Stimulated activated CD8-positive, alpha-beta memory T cell treated with anti-CD3 and anti-CD28 coated beads, Interleukin-15, amount 100 ng/mL, for 1 hour (primary cell): ENCODE measurements at regions not wholly inside any gene's neighbourhood (a gene's known extent, or its start where the extent isn't known, plus 50 kb on each side); places are given as distances from the start of the nearest gene placed in this dataset.
"Not testable (repeated sequence)": the region's sequence is repeated elsewhere in the genome, so short reads cannot be mapped to it uniquely, and the experiment has no call there.

Experiments used
- DNase-seq: peaks from one replicate; pipeline ENCODE4 v3.0.0-alpha.2; 2020; ENCODE audit warnings: low read depth

DNA sequence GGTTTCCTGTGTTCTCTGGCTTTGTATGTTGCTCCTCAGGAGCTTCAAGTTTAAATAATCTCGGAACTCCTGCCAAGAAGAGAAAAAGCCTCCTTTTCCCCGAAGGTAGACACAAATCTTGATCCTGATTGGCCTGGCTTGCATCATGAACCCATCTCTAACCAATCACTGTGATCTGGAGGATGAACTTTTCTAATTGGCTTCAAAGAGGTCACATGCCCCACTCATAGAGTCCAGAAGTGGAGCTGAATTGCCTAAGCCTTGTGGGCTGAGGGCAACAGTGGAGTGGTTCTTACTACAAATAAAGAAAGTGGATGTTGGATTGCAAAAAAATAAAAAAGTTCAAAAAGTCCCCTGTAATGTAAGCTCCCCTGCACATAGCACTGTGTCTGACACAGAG is 245.9 kb downstream of the MID1IP1 start:
- no peak for DNase-seq

DNA sequence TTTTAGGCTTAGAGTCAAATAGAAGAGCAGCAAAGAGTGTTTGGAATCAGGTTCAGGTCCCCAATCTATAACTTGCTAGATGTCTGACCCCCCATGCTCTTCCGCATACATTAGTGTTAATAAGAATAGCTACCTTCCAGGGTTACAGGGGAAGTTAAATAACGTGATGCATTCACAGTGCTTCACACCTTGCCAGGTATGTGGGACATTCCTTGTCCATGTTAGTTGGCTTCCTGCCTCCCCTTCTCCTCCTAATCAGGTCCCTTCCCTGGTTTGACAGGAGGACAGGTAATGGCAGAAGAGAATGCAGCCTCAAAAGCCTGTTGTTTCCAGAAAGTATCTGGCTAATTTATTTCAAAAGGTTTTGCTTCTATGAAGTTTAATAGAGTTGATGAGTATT is 248.7 kb downstream of the MID1IP1 start:
- no peak for DNase-seq

DNA sequence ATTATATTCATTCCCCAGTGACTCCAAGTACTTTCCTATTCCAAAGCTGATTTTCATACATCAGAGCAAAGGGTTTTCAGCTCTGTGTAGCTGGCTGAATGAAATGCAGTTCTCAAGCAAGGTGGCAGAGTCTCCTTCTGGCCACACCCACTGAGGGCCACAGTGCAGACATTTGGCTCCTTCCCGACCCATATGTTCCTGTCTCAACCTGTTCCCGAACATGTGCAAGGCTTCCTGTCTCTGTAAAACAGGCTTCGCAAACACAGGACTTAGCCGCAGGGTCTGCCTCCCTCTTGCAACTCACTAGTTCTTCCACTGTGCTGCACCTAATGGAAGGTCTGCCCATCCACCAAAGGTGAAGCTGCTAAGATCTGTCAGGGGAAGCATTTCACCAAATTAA is 249.2 kb downstream of the MID1IP1 start:
- DNase-seq = no peak

DNA sequence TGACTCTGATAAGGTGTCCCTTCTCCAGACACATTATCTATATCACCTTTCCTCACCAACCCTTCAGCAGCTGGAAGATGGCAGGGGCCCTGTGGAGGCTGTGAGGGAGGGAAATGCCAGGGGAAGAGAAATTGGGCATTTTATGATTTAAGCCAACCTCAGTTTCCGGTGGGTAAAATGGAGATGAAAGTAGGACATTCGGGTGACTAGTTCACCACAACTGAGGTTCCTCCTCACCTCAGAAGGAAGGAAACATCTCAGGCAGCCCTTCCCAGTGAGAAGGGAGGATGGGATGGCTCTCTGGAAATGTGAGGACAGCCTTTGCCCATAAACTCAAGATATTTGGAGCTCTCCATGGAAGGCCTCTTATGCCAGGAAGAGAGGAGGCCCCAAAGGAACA is 251.5 kb downstream of the MID1IP1 start:
- DNase-seq = no peak

DNA sequence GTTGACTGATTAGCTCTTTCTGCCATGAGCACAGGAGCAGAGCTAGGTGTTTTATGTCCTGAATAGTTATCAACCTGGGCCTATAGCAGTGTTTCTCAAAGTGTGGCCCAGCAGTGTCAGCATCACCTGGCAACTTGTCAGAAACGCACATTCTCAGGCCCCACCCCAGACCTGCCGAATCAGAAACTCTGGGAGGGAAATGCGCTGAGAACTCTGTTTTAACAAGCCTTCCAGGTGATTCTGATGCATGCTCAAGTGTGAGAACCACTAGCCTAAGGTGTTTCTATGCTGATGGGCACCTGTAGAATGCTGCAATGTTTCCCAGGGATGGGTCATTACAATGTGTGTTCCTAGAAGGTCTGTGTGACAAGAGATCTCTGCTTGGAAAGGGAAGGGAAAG is 257.5 kb downstream of the MID1IP1 start:
- DNase-seq = no peak

DNA sequence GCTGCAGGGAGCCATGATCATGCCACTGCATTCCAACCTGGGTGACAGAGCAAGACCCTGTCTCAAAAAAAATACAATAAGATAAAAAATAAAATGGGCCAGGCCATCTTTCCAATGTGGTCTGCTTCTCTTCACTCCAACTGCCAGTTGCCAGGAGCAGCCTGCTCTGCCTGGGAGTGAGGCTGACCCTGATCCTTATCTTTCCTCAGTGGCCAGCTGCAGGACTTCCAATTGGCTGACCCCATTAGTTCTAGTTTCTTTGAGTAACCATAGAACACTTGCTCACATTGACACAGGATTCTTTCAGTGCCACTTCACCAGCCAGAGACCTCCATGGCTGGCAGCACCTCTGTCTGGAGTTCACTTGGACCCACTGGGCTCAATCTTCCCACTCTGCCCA is 258.6 kb downstream of the MID1IP1 start:
- no peak for DNase-seq

DNA sequence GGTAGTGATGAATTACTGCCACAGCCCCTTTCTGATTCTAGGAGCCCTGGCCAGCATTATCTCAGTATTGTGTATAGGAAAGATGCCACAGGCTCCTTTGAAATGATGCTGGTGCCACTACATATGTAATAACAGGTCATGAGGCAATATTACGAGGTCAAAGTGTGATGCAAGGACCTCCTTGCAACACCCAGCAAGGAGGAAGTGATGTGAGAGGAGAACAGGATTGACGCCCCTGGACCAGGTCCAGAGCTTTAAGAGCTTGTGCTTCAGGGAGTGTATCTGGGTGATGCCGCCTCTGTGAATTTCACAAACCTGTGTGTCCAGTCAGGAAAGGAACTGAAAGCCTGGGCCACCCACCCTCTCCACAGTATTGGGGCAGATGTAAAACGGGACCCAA is 261.8 kb downstream of the MID1IP1 start:
- DNase-seq = no peak

DNA sequence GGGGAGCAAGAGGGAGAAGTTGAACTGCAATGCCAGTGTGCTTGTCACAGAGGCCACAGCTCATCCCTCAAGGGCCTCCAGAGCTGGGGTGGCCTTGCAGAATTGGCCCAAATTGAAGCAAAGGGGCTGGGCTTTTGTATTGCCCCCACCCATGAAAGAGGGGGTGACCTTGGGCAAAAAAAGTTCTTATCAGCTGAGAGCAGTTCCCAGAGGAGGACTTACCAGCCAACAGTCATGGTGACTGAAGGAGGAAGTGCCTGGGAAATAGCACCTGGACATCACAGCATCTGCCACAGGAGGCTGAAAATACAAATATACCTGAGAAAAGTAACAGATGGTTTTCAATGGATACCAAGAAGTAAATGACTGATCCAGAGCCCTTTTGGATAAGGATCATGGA is 262.4 kb downstream of the MID1IP1 start:
- no peak for DNase-seq

DNA sequence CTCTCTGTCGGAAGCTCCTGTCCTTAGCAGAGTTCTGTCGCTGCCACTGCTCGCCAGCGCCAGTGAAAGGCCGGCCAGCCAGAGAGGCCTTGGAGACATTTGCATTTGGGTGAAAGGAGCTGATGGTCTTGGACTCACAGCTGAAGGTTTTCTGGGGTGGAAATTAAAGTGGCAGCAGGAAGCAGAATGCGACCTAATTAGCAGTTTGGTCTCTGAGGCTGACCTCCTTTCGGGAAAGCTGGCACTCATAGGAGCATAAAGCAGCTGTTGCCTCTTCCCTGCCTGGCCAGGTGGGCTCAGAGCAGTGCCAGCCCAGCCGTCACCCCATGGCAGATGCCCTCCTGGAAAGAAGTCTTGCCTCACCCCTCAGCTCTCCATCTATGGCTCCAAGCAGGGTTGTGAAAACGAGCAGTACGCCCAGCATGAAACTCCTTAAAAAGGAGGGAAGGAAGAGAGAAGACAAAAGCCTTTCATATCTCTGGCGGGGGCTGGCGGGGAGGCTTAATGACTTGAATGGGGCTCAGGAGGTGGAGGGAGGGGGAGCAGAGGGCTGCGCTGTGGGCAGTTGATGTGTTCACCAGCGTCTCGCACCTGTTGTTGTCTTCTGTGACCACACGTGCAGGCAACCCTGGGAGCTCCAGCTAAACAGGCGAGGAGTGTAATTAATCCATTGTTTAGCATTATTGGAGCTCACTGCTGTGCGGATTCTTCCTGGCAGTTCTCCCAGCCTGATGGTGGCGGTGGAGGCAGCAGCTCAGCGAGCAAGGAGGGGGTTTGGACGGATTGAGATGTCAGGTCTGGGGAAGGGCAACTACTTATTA is 264.0 kb downstream of the MID1IP1 start:
- DNase-seq = no peak

DNA sequence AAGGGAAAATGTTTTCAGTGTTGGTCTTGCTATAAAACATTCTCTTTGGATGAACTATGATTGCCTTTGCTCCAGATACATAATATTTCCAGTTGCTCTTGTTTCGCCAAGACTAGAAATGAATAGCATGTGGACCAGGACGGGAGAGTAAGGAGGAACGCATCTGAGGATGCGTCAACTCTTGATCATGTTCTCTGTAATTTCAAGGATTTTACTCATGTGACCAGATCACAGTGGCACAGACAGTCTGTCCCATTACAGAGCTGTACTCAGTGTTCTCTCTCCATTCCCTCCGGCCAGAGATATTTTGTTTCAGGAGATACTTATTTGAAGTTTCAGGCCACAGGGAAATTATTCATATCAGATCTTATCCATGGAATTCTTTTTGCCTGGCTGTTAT is 266.6 kb downstream of the MID1IP1 start:
- DNase-seq = no peak

DNA sequence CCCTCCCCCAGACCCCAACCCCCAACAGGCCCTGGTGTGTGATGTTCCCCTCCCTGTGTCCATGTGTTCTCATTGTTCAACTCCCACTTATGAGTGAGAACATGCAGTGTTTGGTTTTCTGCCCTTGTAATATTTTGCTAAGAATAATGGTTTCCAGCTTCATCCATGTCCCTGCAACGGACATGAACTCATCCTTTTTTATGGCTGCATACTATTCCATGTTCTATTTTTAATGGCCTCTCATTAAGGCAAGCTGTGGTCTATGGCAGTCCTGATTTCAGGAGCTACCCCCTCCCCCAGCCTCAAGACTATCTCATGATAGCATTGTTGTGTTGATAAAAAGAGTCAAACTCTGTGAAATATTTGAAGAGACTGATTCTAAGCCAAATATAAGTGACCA is 267.4 kb downstream of the MID1IP1 start:
- DNase-seq = not testable (repeated sequence)

DNA sequence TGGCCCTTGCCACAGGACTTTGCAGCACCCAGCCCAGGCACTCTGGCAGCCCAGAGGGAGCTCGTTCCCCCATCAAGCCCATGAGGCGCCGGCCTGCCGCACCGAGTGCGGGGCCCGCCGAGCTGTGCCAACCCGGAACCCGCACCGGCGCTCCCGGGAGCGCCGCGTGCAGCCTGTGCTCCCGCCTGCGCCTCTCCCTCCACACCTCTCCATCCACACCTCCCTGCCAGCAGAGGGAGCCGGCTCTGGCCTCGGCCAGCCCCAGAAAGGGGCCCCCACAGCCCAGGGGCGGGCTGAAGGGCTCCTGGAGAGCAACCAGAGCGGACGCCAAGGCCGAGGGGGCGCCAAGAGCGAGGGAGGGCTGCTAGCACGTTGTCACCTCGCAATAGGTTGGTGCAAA is 268.8 kb downstream of the MID1IP1 start:
- no peak for DNase-seq

DNA sequence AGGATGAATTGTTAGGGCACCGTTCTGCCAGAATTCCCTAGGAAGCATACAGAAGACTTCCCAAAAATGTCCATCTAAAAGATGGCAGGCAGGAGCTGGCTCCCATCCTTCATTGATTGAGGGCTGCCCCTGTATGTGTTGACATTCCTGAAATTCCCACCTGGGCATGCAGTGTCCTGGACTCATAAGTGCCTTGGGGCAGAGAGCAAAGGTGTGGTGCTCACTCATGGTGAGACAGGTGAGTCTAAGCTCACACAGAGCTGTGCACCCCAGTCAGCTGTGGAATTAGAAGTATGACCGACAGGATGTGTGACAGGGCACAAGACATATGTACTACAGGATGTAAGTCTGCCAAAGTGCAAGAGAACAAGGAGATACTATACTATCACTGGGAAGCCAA is 271.9 kb downstream of the MID1IP1 start:
- DNase-seq = no peak

DNA sequence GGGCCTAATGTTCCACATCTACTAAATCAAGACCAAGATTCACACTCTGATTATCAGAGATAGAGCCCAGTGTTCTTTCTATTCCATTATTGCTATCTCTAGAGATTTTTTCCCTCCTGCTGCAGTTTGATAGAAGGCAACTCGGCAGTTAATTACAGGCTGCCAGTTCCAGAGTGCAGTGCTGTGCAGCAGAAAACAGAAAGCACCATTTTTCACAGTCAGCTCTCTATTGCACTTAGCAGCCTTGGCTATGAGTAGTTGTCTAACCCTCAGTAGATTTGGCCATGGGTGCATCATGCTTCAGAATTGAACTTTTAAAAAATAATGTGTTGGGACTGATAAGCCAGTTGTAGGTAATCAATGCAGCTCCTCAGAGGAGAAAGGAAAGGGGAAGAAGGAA is 295.3 kb downstream of the MID1IP1 start:
- no peak for DNase-seq

DNA sequence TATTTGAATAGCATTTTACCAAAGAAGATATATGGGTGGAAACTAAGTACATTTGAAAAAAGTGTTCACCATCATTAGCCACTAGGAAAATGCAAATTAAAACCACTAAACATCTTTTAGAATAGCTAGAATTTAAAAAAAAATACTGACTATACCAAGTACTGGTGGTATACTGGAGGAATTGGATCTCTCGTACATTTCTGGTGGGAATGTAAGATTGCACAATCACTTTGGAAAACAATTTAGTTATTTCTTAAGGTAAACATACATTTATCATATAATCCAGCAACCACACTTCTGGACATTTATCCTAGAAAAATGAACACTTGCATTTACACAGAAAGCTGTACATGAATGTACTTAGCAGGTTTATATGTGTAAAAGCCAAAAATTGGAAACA is 303.5 kb downstream of the MID1IP1 start:
- DNase-seq = no peak

DNA sequence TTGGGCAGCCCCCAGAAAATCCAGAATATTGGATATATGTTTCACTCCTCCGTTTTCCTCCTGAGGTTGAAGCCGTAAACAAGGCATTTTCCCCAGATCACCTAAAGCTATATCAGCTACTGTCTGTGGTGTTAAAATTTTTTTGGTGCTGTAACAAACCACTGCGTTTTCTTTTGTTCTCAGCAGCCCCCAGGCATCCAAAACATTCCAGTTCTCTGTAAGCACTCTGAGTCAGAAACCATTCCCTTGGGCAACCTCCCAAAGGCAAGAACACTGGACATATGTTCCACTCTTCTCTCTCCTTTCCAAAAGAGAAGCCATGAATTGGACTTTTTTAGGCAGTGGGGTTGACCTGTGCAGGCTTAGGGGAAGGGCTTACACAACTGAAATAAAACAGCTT is 310.9 kb downstream of the MID1IP1 start:
- DNase-seq = no peak

DNA sequence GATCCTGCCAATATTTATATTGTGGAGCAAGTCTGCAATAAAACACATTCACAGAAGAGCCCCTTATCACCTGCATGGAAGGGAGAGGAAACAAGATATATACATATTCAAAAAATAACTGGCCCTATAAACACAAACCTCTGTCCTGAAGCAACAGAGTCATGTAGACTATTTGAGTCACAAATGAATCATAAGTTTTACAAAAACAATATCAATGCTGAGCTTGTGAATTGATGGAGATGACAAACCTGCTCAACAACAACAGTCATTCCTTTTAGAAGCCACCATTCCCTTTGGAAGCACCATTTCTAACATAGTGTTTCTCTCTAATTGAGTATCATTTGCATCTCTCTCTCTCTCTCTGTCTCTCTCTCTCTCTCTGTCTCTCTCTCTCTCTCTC is 313.9 kb downstream of the MID1IP1 start:
- no peak for DNase-seq

DNA sequence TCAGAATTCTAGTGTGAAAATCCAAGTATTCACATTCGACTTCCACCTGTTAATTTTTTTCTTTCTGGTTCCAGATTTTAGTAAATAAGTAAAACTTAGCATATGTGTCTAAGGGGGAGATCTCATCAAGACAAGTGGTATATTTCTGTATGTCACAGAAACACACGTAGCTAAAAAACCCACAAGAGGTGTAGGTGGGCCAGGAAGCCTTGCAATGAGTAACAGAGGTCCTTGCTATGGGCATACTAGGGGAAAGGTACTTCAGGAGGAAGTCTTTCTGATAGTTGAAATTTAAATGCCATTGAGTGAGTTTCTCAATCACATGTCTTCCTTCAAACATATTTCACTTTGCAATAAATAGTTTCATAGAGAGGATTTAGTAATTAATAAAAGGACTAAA is 315.8 kb downstream of the MID1IP1 start:
- DNase-seq = no peak

DNA sequence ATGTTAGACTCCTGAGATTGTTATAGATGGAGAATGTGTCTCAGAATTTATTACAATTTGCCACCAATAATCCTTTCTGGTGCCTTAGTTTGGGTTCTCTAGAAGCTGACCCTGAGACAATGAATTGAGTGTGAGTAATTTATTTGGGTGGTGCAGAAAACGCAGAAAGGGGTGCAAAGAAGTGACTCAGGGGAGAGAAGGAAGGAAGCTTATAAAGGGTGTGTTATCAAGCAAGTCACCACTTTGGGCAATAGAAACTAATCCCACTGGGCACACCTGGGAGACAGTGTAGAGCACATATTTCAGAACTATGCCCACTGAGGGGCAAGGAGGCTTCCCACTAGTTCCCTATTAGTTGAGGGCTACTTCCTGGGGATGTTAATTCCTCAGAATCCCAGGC is 320.6 kb downstream of the MID1IP1 start:
- no peak for DNase-seq

DNA sequence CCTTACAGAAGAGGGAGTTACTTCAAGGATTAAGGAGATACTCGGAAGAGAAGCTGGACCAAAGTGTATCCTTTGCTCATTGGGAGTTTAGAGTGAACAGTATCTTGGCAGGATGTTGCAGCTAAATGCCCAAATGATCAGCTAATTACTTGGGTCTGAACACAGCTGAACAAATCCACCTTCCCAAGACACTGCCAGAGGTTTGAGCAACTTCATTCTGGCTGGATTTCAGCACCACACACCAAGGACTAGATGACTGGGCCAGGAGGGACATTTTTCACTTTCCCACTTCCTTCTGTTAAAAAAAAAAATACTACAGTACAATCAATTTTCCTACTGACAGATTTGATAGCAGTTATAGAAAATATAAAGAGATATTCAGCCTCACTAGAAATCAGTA is 324.6 kb downstream of the MID1IP1 start:
- DNase-seq = no peak

DNA sequence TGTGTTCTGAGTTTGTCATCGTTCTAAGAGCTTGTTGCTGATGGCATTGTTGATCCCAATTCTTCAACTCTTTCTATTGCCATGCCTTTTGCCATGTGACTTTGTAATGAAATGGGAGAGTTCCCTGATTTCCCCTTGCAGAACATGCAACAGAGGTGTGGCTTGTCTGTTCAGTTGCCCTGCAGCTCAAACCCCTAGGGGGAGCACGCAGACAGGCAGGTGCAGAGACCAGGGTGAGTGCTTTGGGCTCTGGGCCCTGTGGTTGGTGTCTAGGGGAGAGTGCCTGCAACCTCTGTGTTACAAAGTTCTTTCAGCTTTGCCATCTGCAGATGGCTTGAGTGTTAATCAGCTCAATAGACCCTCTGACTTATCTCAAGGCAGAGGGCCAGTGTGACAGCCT is 332.7 kb downstream of the MID1IP1 start:
- no peak for DNase-seq

DNA sequence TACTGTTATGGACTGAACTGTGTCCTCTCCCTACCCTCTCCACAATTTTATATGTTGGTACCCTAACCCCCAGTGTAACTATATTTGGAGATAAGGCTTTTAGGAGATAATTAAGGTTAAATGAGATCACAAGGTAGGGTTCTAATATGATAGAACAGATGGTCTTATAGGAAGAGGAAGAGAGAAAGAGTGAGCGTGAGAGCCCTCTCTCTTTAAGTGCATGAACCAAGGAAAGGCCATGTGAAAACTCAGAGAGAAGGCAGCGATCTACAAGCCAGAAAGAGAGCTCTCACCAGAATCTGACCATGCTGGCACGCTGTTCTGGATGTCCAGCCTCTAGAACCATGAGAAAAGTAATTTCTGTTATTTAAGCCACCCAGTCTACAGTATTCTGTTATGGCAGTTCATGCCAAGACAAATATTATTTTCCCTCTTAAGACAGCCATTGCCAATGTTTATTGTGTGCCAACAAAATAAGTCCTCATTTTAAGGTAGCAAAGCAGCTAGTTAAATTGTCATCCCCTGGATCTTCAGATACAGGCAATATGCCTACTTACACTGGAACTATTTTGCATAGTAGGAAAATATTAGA is 336.2 kb downstream of the MID1IP1 start:
- no peak for DNase-seq

DNA sequence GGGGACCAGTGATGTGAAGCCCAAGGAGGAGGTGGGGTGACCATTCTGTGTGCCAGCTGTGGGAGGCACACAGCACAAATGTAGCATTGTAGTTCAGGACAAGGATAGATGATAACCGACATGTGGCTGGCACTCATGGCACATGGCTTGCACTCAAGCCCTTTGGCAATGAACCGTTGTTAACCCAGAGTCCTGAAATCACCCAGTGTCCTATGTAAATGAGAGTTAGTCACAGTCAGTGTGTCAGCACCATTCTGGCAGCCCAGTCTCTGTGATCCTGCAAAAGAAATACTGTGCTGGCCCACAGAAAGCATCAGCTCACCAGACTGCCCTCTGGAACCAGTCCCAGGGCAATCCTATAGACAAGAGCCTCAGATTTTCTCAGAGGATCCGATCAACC is 339.3 kb downstream of the MID1IP1 start:
- DNase-seq = no peak

DNA sequence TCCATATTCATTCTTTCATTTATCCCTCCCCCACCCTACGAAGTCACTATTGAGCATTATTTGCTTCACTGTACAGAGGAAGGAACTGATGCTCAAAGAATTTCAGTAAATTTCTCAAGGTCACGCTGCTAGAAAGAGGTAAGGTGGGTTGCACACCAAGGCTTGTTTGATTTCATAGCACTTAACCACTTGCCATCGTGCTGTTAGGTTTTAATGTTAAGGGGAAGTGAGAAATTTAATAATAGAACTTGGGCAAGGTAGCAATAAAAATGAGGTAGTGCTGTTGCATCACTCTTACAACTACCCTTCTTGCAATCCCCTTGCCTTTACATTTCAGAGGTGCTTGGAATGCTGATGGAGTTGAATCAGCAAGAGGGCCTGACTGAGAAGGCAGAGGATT is 343.1 kb downstream of the MID1IP1 start:
- DNase-seq = no peak
